ENCODE measurements at regions not wholly inside any gene's neighbourhood (a gene's known extent, or its start where the extent isn't known, plus 50 kb on each side); places are given as distances from the start of the nearest gene placed in this dataset.

- no peak overlapping the region for H3K4me3 ChIP-seq (ENCODE audit: low read length)
- no CpG with 5 or more reads among the region's 14 CpGs for WGBS (ENCODE audit: insufficient coverage, insufficient read length)
- H3K27ac ChIP-seq (ENCODE audit: low read length): no peak overlapping the region
- DNase-seq (ENCODE audit: low read depth, low spot score): no peak
- no peaks in the 10 kb centered on the region for H3K9me3 ChIP-seq (ENCODE audit: control insufficient read depth, insufficient read depth, low read length)
- no peaks in the 10 kb centered on the region for H3K36me3 ChIP-seq (ENCODE audit: control insufficient read depth, insufficient read depth, low read length)
- no peaks in the 10 kb centered on the region for H3K27me3 ChIP-seq (ENCODE audit: control insufficient read depth, insufficient read depth, low read length)
- peaks cover 11% of the 10 kb centered on the region for H3K4me1 ChIP-seq (ENCODE audit: control insufficient read depth, insufficient read depth, low read length)
Measured at GRCh38 chr3:72334681-72335457, 513.4 kb downstream of the SHQ1 start.

DNA sequence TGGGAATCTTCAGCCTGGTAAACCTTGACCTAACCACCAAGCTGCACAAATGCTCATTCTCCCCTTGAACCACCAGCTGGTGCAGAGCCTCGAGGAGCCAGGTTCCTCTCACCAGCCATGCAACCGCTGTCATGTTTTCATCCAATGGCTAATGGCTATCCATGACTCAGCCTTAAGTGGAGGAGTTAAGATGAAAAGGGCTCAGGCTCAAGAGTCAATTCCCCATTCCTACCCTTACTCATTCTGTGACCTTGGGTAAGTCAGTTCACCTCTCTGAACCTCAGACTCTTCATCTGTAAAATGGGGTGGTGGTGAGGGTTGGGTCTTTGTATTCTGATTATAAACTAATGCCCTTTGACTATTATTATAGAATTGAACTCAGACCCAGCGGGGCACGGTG lies 515.6 kb downstream of the SHQ1 start:
- Histone ChIP-seq H3K27me3 (ENCODE audit: control insufficient read depth, insufficient read depth, low read length) (no peaks in the 10 kb centered on the region), H3K9me3 (ENCODE audit: control insufficient read depth, insufficient read depth, low read length) (no peaks in the 10 kb centered on the region), H3K4me1 (ENCODE audit: control insufficient read depth, insufficient read depth, low read length) (peaks cover 10% of the 10 kb centered on the region), H3K27ac (ENCODE audit: low read length) (no peak overlapping the region), H3K36me3 (ENCODE audit: control insufficient read depth, insufficient read depth, low read length) (no peaks in the 10 kb centered on the region), H3K4me3 (ENCODE audit: low read length) (no peak overlapping the region)
- WGBS (ENCODE audit: insufficient coverage, insufficient read length): no CpG with 5 or more reads among the region's 4 CpGs
- no peak for DNase-seq (ENCODE audit: low read depth, low spot score)

- Histone ChIP-seq H3K36me3 (ENCODE audit: control insufficient read depth, insufficient read depth, low read length) (no peaks in the 10 kb centered on the region), H3K27me3 (ENCODE audit: control insufficient read depth, insufficient read depth, low read length) (no peaks in the 10 kb centered on the region), H3K27ac (ENCODE audit: low read length) (no peak overlapping the region), H3K9me3 (ENCODE audit: control insufficient read depth, insufficient read depth, low read length) (no peaks in the 10 kb centered on the region), H3K4me1 (ENCODE audit: control insufficient read depth, insufficient read depth, low read length) (peaks cover 7% of the 10 kb centered on the region), H3K4me3 (ENCODE audit: low read length) (no peak overlapping the region)
- no peak for DNase-seq (ENCODE audit: low read depth, low spot score)
- WGBS (ENCODE audit: insufficient coverage, insufficient read length): no CpG with 5 or more reads among the region's 5 CpGs
Measured at GRCh38 chr3:72332036-72332435, 516.2 kb downstream of the SHQ1 start.

GRCh38 chr3:72331076-72331475 lies 517.2 kb downstream of the SHQ1 start:
- no peaks in the 10 kb centered on the region for H3K36me3 ChIP-seq (ENCODE audit: control insufficient read depth, insufficient read depth, low read length)
- H3K27me3 ChIP-seq (ENCODE audit: control insufficient read depth, insufficient read depth, low read length): no peaks in the 10 kb centered on the region
- no peak overlapping the region for H3K4me3 ChIP-seq (ENCODE audit: low read length)
- DNase-seq (ENCODE audit: low read depth, low spot score): no peak
- no peak overlapping the region for H3K27ac ChIP-seq (ENCODE audit: low read length)
- H3K4me1 ChIP-seq (ENCODE audit: control insufficient read depth, insufficient read depth, low read length): peaks cover 7% of the 10 kb centered on the region
- no CpG with 5 or more reads among the region's 6 CpGs for WGBS (ENCODE audit: insufficient coverage, insufficient read length)
- H3K9me3 ChIP-seq (ENCODE audit: control insufficient read depth, insufficient read depth, low read length): no peaks in the 10 kb centered on the region

- no peak for DNase-seq (ENCODE audit: low read depth, low spot score)
- Histone ChIP-seq H3K27ac (ENCODE audit: low read length) (no peak overlapping the region), H3K36me3 (ENCODE audit: control insufficient read depth, insufficient read depth, low read length) (no peaks in the 10 kb centered on the region)
Measured at GRCh38 chr3:72329354-72329753, 518.9 kb downstream of the SHQ1 start.

DNA sequence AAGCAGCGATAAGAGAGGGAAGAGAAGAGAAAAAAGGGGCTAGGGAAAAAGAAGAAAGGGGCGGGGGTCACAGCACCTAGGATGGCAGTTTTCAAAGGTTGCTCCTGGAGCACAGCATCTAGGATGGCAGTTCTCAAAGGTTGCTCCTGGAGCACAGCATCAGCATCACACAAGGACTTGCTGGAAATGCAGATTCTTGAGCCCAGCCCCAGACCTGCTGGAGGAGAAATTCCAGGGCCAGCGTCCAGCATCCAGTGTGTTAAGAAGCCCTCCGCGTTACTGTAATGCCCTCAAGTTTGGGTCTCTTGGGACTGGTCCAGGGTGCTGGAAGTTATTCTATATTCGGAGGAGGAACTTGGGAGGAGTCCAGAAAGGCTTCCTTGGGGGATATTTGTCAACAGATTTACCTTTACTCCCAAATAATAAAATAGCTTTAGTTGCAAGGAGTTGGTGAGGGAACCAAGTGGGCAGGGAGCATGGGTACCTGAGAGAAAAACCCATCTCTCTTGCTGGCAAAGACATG lies 519.4 kb downstream of the SHQ1 start:
- Histone ChIP-seq H3K9me3 (ENCODE audit: control insufficient read depth, insufficient read depth, low read length) (no peaks in the 10 kb centered on the region), H3K4me1 (ENCODE audit: control insufficient read depth, insufficient read depth, low read length) (peaks cover 2% of the 10 kb centered on the region; the same call in 1 of the 2 replicates), H3K36me3 (ENCODE audit: control insufficient read depth, insufficient read depth, low read length) (no peaks in the 10 kb centered on the region), H3K27ac (ENCODE audit: low read length) (no peak overlapping the region), H3K27me3 (ENCODE audit: control insufficient read depth, insufficient read depth, low read length) (no peaks in the 10 kb centered on the region), H3K4me3 (ENCODE audit: low read length) (no peak overlapping the region)
- DNase-seq (ENCODE audit: low read depth, low spot score): no peak
- WGBS (ENCODE audit: insufficient coverage, insufficient read length): no CpG with 5 or more reads among the region's 6 CpGs

More at GRCh38 chr3:72329354-72329753, 518.9 kb downstream of the SHQ1 start:
- no peak overlapping the region for H3K4me3 ChIP-seq (ENCODE audit: low read length)
- no peaks in the 10 kb centered on the region for H3K9me3 ChIP-seq (ENCODE audit: control insufficient read depth, insufficient read depth, low read length)
- H3K27me3 ChIP-seq (ENCODE audit: control insufficient read depth, insufficient read depth, low read length): no peaks in the 10 kb centered on the region
- peaks cover 2% of the 10 kb centered on the region; the same call in 1 of the 2 replicates for H3K4me1 ChIP-seq (ENCODE audit: control insufficient read depth, insufficient read depth, low read length)
- WGBS (ENCODE audit: insufficient coverage, insufficient read length): no CpG with 5 or more reads among the region's 10 CpGs

DNA sequence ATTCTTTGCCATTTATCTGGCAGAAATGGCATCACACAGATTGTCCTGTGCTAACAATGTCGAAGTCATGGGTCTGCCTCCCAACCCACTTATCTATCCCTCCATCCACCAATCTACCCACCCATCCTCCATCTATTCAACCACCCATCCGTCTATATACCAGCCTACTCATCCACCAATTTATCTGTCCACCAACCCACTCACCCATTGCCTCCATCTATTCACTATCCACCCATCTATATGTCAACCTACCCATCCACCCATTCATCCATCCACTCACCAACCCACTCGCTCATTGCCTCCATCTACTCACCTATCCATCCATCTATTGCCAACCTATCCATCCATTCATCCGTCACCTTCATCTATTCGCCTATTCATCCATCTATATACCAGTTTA lies 521.2 kb downstream of the SHQ1 start:
- no peaks in the 10 kb centered on the region for H3K36me3 ChIP-seq (ENCODE audit: control insufficient read depth, insufficient read depth, low read length)
- no peak for DNase-seq (ENCODE audit: low read depth, low spot score)
- H3K27ac ChIP-seq (ENCODE audit: low read length): no peak overlapping the region
- no peaks in the 10 kb centered on the region for H3K9me3 ChIP-seq (ENCODE audit: control insufficient read depth, insufficient read depth, low read length)
- H3K4me1 ChIP-seq (ENCODE audit: control insufficient read depth, insufficient read depth, low read length): peaks cover 2% of the 10 kb centered on the region; the same call in 1 of the 2 replicates
- no peaks in the 10 kb centered on the region for H3K27me3 ChIP-seq (ENCODE audit: control insufficient read depth, insufficient read depth, low read length)
- 100% methylated on average over 3 of the region's 5 CpGs for WGBS (ENCODE audit: insufficient coverage, insufficient read length)
- H3K4me3 ChIP-seq (ENCODE audit: low read length): no peak overlapping the region

DNA sequence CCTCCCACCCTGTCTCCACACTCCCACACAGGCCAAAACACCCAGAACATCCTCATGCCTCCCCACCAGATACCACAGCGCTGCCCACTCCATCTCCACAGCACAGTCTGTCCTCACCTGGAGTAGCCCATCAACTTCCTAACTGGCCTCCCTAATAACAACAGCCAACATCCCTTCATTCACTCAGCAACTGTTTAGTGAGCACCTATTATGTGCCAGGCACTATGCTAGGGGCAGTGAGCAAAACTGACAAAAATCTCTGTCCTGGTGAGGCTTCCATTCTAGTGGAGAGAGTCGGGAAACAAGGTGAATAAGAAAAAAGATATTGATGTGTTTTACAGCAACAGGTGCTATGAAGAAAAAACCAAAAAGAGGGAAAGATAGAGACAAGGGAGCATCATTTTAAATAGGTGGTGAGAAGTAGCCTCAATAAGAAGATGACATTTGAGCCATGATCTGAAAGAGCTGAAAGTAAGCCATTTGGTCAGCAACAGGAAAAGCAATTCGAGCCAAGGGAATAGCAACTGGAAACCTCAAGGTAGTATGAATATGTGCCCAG lies 523.9 kb downstream of the SHQ1 start:
- Histone ChIP-seq H3K27ac (ENCODE audit: low read length) (no peak overlapping the region), H3K4me3 (ENCODE audit: low read length) (no peak overlapping the region), H3K27me3 (ENCODE audit: control insufficient read depth, insufficient read depth, low read length) (no peaks in the 10 kb centered on the region), H3K9me3 (ENCODE audit: control insufficient read depth, insufficient read depth, low read length) (no peaks in the 10 kb centered on the region), H3K36me3 (ENCODE audit: control insufficient read depth, insufficient read depth, low read length) (no peaks in the 10 kb centered on the region), H3K4me1 (ENCODE audit: control insufficient read depth, insufficient read depth, low read length) (0 out of 2 replicates have a peak, but pooled peaks cover 2% of the 10 kb centered on the region)
- no peak for DNase-seq (ENCODE audit: low read depth, low spot score)
- WGBS (ENCODE audit: insufficient coverage, insufficient read length): no CpG with 5 or more reads among the region's 3 CpGs

DNA sequence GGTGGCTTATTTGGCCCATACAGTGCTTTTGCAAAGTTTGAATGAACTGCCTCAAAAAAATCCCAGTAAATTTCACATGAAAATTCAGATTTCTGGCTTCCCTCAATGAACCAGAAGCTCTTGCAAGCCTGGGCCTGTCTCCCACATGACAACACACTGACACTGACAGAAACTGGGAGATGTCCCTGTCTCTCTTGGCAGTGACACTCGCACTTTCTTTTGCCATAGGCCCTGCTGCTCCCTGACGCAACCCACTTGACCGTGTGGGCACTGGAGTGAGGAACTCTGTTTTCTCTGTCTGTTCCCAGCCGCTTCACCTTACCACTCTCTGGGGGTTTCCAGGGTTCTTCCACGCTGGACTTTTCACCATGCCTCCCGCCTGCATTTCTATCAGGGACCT lies 524.5 kb downstream of the SHQ1 start:
- H3K27ac ChIP-seq (ENCODE audit: low read length): no peak overlapping the region
- H3K4me3 ChIP-seq (ENCODE audit: low read length): no peak overlapping the region
- no peaks in the 10 kb centered on the region for H3K9me3 ChIP-seq (ENCODE audit: control insufficient read depth, insufficient read depth, low read length)
- no peaks in the 10 kb centered on the region for H3K4me1 ChIP-seq (ENCODE audit: control insufficient read depth, insufficient read depth, low read length)
- no peak for DNase-seq (ENCODE audit: low read depth, low spot score)
- no peaks in the 10 kb centered on the region for H3K36me3 ChIP-seq (ENCODE audit: control insufficient read depth, insufficient read depth, low read length)
- no peaks in the 10 kb centered on the region for H3K27me3 ChIP-seq (ENCODE audit: control insufficient read depth, insufficient read depth, low read length)
- no CpG with 5 or more reads among the region's 6 CpGs for WGBS (ENCODE audit: insufficient coverage, insufficient read length)

GRCh38 chr3:72322264-72322976 lies 525.8 kb downstream of the SHQ1 start:
- Histone ChIP-seq H3K36me3 (ENCODE audit: control insufficient read depth, insufficient read depth, low read length) (no peaks in the 10 kb centered on the region), H3K27ac (ENCODE audit: low read length) (no peak overlapping the region), H3K4me1 (ENCODE audit: control insufficient read depth, insufficient read depth, low read length) (no peaks in the 10 kb centered on the region), H3K9me3 (ENCODE audit: control insufficient read depth, insufficient read depth, low read length) (no peaks in the 10 kb centered on the region), H3K27me3 (ENCODE audit: control insufficient read depth, insufficient read depth, low read length) (no peaks in the 10 kb centered on the region), H3K4me3 (ENCODE audit: low read length) (no peak overlapping the region)
- WGBS (ENCODE audit: insufficient coverage, insufficient read length): no CpG with 5 or more reads among the region's 11 CpGs
- no peak for DNase-seq (ENCODE audit: low read depth, low spot score)

Measured in iPS DF 6.9 (cell line).